ENCODE measurements at regions not wholly inside any gene's neighbourhood (a gene's known extent, or its start where the extent isn't known, plus 50 kb on each side); places are given as distances from the start of the nearest gene placed in this dataset.

DNA sequence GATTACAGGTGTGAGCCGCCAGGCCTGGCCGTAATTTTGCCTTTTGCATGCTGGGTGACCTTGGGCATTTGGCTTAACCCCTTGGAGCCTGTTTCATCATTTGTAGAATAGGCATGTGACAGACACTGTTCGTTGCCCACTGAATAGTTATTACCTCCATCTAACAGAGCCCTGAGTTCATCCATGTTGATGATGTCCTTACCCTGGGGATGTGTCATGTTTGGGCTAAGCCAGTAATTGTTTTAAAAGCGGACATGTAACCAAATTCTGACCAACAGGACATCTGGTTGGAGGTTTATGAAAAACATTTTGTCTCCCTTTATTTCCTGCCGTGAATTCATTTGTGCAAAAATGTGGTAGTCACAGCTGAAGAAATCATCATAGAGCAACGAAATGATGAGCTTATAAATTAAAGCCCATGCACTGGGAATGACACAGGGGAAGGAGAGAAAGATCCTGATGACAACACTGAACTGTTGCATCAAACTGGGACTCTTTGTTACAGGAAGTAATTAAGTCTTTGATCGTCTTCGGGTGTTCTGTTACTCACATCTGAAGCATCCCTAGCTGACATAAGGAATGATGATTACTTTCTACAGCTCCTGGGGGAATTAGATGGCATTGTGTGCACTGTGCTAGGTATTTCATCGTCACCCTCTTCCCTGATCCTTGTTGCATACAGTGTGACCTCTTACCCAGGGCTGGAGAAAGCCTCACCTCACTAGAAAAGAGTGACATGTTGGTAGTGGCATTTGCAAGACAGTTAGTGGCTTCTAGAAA is 117.8 kb downstream of the FGF18 start:
- H3K9me2 ChIP-seq (ENCODE audit: insufficient read depth, low read length) = no peaks in the 10 kb centered on the region
- H3K9me3 ChIP-seq (ENCODE audit: low read length) = no peaks in the 10 kb centered on the region
- H3K27ac ChIP-seq (ENCODE audit: low read length) = no peak overlapping the region
- no peaks in the 10 kb centered on the region for H3K27me3 ChIP-seq (ENCODE audit: insufficient read depth, low read depth, low read length)
- H2AFZ ChIP-seq (ENCODE audit: low read depth, low read length) = no peak overlapping the region
- H3F3A ChIP-seq (ENCODE audit: insufficient read depth, low read length, poor library complexity, severe bottlenecking) = no peaks in the 10 kb centered on the region
- H3K4me3 ChIP-seq (ENCODE audit: low read length) = no peak overlapping the region
- H3K9ac ChIP-seq (ENCODE audit: low read length) = no peak overlapping the region
- TF ChIP-seq, protein P1, sequence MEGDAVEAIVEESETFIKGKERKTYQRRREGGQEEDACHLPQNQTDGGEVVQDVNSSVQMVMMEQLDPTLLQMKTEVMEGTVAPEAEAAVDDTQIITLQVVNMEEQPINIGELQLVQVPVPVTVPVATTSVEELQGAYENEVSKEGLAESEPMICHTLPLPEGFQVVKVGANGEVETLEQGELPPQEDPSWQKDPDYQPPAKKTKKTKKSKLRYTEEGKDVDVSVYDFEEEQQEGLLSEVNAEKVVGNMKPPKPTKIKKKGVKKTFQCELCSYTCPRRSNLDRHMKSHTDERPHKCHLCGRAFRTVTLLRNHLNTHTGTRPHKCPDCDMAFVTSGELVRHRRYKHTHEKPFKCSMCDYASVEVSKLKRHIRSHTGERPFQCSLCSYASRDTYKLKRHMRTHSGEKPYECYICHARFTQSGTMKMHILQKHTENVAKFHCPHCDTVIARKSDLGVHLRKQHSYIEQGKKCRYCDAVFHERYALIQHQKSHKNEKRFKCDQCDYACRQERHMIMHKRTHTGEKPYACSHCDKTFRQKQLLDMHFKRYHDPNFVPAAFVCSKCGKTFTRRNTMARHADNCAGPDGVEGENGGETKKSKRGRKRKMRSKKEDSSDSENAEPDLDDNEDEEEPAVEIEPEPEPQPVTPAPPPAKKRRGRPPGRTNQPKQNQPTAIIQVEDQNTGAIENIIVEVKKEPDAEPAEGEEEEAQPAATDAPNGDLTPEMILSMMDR (IDR thresholded peaks at IDR 0.05; ENCODE audit: poor library complexity, severe bottlenecking) = no peak
- TF ChIP-seq, protein P2, sequence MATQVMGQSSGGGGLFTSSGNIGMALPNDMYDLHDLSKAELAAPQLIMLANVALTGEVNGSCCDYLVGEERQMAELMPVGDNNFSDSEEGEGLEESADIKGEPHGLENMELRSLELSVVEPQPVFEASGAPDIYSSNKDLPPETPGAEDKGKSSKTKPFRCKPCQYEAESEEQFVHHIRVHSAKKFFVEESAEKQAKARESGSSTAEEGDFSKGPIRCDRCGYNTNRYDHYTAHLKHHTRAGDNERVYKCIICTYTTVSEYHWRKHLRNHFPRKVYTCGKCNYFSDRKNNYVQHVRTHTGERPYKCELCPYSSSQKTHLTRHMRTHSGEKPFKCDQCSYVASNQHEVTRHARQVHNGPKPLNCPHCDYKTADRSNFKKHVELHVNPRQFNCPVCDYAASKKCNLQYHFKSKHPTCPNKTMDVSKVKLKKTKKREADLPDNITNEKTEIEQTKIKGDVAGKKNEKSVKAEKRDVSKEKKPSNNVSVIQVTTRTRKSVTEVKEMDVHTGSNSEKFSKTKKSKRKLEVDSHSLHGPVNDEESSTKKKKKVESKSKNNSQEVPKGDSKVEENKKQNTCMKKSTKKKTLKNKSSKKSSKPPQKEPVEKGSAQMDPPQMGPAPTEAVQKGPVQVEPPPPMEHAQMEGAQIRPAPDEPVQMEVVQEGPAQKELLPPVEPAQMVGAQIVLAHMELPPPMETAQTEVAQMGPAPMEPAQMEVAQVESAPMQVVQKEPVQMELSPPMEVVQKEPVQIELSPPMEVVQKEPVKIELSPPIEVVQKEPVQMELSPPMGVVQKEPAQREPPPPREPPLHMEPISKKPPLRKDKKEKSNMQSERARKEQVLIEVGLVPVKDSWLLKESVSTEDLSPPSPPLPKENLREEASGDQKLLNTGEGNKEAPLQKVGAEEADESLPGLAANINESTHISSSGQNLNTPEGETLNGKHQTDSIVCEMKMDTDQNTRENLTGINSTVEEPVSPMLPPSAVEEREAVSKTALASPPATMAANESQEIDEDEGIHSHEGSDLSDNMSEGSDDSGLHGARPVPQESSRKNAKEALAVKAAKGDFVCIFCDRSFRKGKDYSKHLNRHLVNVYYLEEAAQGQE (IDR thresholded peaks at IDR 0.05; ENCODE audit: borderline replicate concordance) = no peak
- no peak for TF ChIP-seq MXI1 (conservative IDR thresholded peaks at IDR 0.05; ENCODE audit: poor library complexity, severe bottlenecking)
- TF ChIP-seq EZH2 (IDR thresholded peaks at IDR 0.05; ENCODE audit: borderline replicate concordance, insufficient read depth, low read length, poor library complexity, severe bottlenecking) = no peak
- TF ChIP-seq POLR2AphosphoS5 (IDR thresholded peaks at IDR 0.05) = no peak
- TF ChIP-seq SMC3 (conservative IDR thresholded peaks at IDR 0.05; ENCODE audit: poor library complexity) = no peak
- TF ChIP-seq TAF1 (IDR thresholded peaks at IDR 0.05; ENCODE audit: low read depth) = no peak
- no peak for TF ChIP-seq EP300 (conservative IDR thresholded peaks at IDR 0.05; ENCODE audit: poor library complexity, severe bottlenecking)
- no peak for TF ChIP-seq RAD21 (conservative IDR thresholded peaks at IDR 0.05)
- H3K36me3 ChIP-seq (ENCODE audit: insufficient read depth, low read length) = no peaks in the 10 kb centered on the region
- H3K4me2 ChIP-seq (ENCODE audit: low read length) = no peak overlapping the region
- H3K79me2 ChIP-seq (replicated peaks; ENCODE audit: insufficient read depth, low read length) = no peaks in the 10 kb centered on the region
- H4K20me1 ChIP-seq (ENCODE audit: insufficient read depth) = no peaks in the 10 kb centered on the region

DNA sequence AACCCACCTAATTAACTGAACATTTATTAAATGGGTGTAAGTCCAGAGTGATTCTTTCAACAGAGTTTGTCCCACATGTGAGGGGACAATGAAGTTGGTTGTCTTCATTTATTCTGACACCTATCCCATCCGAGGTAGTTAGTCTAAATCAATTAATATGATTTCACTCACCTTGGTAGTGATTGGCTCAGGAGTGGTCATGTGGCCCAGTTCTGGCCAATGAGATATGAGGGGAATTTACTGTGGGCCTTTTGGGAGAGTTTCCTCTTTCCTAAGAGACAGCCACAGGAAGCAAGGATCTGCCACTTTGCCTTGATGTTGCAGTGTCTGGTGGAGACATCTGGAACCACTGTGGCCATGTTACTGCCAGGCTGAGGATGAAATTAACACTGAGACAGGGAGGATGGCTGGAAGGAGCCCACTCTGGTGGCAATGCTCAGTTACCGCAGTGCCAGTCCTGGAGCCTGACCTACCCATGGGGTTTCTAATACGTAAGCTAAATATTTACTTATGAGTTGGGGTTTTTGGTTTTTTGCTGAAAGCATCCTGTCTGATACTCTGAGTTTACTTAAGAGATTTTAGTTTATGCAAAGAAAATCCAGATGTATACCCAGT is 118.6 kb downstream of the FGF18 start:
- H3K9ac ChIP-seq (ENCODE audit: low read length) = no peak overlapping the region
- no peaks in the 10 kb centered on the region for H3K9me3 ChIP-seq (ENCODE audit: low read length)
- H3K27me3 ChIP-seq (ENCODE audit: insufficient read depth, low read depth, low read length) = no peaks in the 10 kb centered on the region
- no peaks in the 10 kb centered on the region for H3K36me3 ChIP-seq (ENCODE audit: insufficient read depth, low read length)
- H3F3A ChIP-seq (ENCODE audit: insufficient read depth, low read length, poor library complexity, severe bottlenecking) = no peaks in the 10 kb centered on the region
- no peaks in the 10 kb centered on the region for H3K79me2 ChIP-seq (replicated peaks; ENCODE audit: insufficient read depth, low read length)
- no peaks in the 10 kb centered on the region for H4K20me1 ChIP-seq (ENCODE audit: insufficient read depth)
- no peak overlapping the region for H2AFZ ChIP-seq (ENCODE audit: low read depth, low read length)
- TF ChIP-seq TAF1 (IDR thresholded peaks at IDR 0.05; ENCODE audit: low read depth) = no peak
- TF ChIP-seq POLR2AphosphoS5 (IDR thresholded peaks at IDR 0.05) = no peak
- TF ChIP-seq, protein P2 (IDR thresholded peaks at IDR 0.05; ENCODE audit: borderline replicate concordance) = no peak
- no peak for TF ChIP-seq EZH2 (IDR thresholded peaks at IDR 0.05; ENCODE audit: borderline replicate concordance, insufficient read depth, low read length, poor library complexity, severe bottlenecking)
- no peak for TF ChIP-seq RAD21 (conservative IDR thresholded peaks at IDR 0.05)
- TF ChIP-seq SMC3 (conservative IDR thresholded peaks at IDR 0.05; ENCODE audit: poor library complexity) = no peak
- TF ChIP-seq MXI1 (conservative IDR thresholded peaks at IDR 0.05; ENCODE audit: poor library complexity, severe bottlenecking) = no peak
- TF ChIP-seq, protein P1 (IDR thresholded peaks at IDR 0.05; ENCODE audit: poor library complexity, severe bottlenecking) = no peak
- no peak for TF ChIP-seq EP300 (conservative IDR thresholded peaks at IDR 0.05; ENCODE audit: poor library complexity, severe bottlenecking)
- H3K4me3 ChIP-seq (ENCODE audit: low read length) = no peak overlapping the region
- H3K4me2 ChIP-seq (ENCODE audit: low read length) = no peak overlapping the region
- H3K27ac ChIP-seq (ENCODE audit: low read length) = no peak overlapping the region
- H3K9me2 ChIP-seq (ENCODE audit: insufficient read depth, low read length) = no peaks in the 10 kb centered on the region

Measured in neural cell (in vitro differentiated cells).